Mucosa of rectum (tissue), 2 donors: ENCODE measurements at regions not wholly inside any gene's neighbourhood (a gene's known extent, or its start where the extent isn't known, plus 50 kb on each side); places are given as distances from the start of the nearest gene placed in this dataset.

Experiments used
- H3K27ac ChIP-seq, 2 donors: one replicate each; pipeline ENCODE4 v1.7.0; 2013; ENCODE audit warnings: inconsistent platforms in 2 of 2, low read depth in 2 of 2, low read length in 2 of 2
- H3K27me3 ChIP-seq, 2 donors: one replicate each; pipeline ENCODE4 v1.7.0; 2013; ENCODE audit warnings: low read length in 2 of 2; ENCODE audit not compliant: control insufficient read depth in 2 of 2, insufficient read depth in 2 of 2
- H3K36me3 ChIP-seq, 2 donors: one replicate each; pipeline ENCODE4 v1.7.0; 2013; ENCODE audit warnings: low read length in 2 of 2; ENCODE audit not compliant: control insufficient read depth in 2 of 2, insufficient read depth in 2 of 2
- H3K4me1 ChIP-seq, 2 donors: one replicate each; pipeline ENCODE4 v1.7.0; 2013; ENCODE audit warnings: low read length in 2 of 2, mild to moderate bottlenecking in 1 of 2; ENCODE audit not compliant: control insufficient read depth in 2 of 2, insufficient read depth in 2 of 2
- H3K4me3 ChIP-seq, 2 donors: one replicate each; pipeline ENCODE4 v1.7.0; 2013; ENCODE audit warnings: low read length in 2 of 2
- H3K9ac ChIP-seq, 2 donors: one replicate each; pipeline ENCODE4 v1.7.0; 2013; ENCODE audit warnings: low read length in 2 of 2, low read depth in 1 of 2, mild to moderate bottlenecking in 1 of 2
- H3K9me3 ChIP-seq, 2 donors: one replicate each; pipeline ENCODE4 v1.7.0; 2013; ENCODE audit warnings: low read length in 2 of 2; ENCODE audit not compliant: control insufficient read depth in 2 of 2
- donor health status: healthy.
- donor health status: Normal muscosa, but diverticular disease.

- H3K9me3 ChIP-seq: no peaks in the 10 kb centered on the region
- H3K27me3 ChIP-seq: no peaks in the 10 kb centered on the region
Measured at GRCh38 chr2:12034382-12034781, 287.9 kb downstream of the LPIN1 start.

DNA sequence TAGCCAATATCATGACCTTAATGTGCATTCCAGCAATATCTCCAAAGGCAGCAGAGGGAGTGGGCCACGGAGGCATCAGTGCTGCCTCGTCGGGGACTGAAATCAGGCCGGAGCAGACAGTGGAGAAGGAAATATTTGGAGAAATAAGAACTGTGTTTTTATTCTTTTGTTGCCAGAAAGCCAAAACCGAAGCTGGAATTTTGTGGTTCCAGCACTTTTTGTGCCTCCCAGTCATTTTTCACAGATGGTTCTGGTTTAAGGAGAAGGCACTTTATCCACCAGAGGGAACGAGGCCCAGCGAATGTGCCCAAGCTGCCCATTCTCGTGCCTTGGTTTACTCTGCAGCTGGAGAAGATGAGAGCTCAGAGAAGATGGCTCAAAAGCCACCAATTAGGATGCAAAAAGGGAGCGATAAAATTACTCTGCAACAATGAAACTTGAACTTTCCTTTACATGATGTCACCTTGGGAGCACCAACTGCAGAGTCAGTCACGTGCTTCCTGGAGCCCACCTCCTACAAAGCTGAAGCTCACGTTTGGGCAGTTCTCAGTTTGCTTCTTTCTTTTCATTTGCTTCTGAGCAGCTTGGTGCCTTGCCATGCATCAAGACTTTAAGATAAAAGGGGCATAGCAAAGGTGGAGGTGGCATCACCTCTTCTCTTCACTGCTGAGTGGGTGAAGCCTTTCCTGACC, 288.7 kb downstream of the LPIN1 start:
- Histone ChIP-seq H3K27ac (no peak overlapping the region), H3K9ac (no peak overlapping the region), H3K9me3 (no peaks in the 10 kb centered on the region), H3K27me3 (no peaks in the 10 kb centered on the region), H3K4me1 (no peaks in the 10 kb centered on the region), H3K36me3 (no peaks in the 10 kb centered on the region), H3K4me3 (no peak overlapping the region)

More at GRCh38 chr2:12034382-12034781, 287.9 kb downstream of the LPIN1 start:
- Histone ChIP-seq H3K27ac (no peak overlapping the region), H3K36me3 (no peaks in the 10 kb centered on the region), H3K4me3 (no peak overlapping the region), H3K4me1 (no peaks in the 10 kb centered on the region), H3K9ac (no peak overlapping the region)

GRCh38 chr2:12035956-12036639, 289.7 kb downstream of the LPIN1 start:
- H3K36me3 ChIP-seq: no peaks in the 10 kb centered on the region
- H3K27ac ChIP-seq: no peak overlapping the region
- no peaks in the 10 kb centered on the region for H3K9me3 ChIP-seq
- no peaks in the 10 kb centered on the region for H3K4me1 ChIP-seq
- no peaks in the 10 kb centered on the region for H3K27me3 ChIP-seq
- no peak overlapping the region for H3K9ac ChIP-seq
- H3K4me3 ChIP-seq: no peak overlapping the region

GRCh38 chr2:12036640-12036983, 290.2 kb downstream of the LPIN1 start:
- H3K9ac ChIP-seq: no peak overlapping the region
- no peaks in the 10 kb centered on the region for H3K4me1 ChIP-seq
- no peaks in the 10 kb centered on the region for H3K9me3 ChIP-seq
- H3K27me3 ChIP-seq: no peaks in the 10 kb centered on the region
- no peak overlapping the region for H3K4me3 ChIP-seq
- no peak overlapping the region for H3K27ac ChIP-seq
- H3K36me3 ChIP-seq: no peaks in the 10 kb centered on the region

- Histone ChIP-seq H3K9ac (no peak overlapping the region), H3K27me3 (no peaks in the 10 kb centered on the region), H3K4me1 (no peaks in the 10 kb centered on the region), H3K9me3 (no peaks in the 10 kb centered on the region), H3K27ac (no peak overlapping the region), H3K36me3 (no peaks in the 10 kb centered on the region), H3K4me3 (no peak overlapping the region)
Measured at GRCh38 chr2:12037301-12037700, 290.9 kb downstream of the LPIN1 start.

DNA sequence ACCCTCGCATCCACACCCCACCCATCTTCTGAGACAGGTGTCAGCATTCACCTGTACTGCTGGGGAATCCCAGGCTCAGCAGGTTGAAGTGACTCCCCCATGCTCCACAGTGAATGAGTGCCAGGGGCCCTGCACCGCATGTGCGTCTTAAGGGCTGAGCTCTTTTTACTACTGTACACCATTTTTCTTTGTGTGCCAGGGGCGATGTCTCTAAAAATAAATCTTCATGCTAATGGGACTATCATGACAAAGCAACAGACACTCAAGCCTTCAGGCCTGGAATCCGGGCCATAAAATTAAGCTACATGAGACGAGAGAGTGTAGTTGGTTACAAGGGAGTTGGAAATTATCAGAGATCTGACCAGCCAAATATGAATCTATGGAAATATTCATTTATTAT, 294.8 kb downstream of the LPIN1 start:
- H3K9me3 ChIP-seq: no peaks in the 10 kb centered on the region
- H3K4me1 ChIP-seq: peaks cover 0 to 2% of the 10 kb centered on the region in 2 donors
- no peaks in the 10 kb centered on the region for H3K27me3 ChIP-seq
- H3K9ac ChIP-seq: no peak overlapping the region
- no peak overlapping the region for H3K4me3 ChIP-seq
- H3K27ac ChIP-seq: no peak overlapping the region
- H3K36me3 ChIP-seq: no peaks in the 10 kb centered on the region

- H3K36me3 ChIP-seq: no peaks in the 10 kb centered on the region
- H3K27ac ChIP-seq: no peak overlapping the region
- H3K9me3 ChIP-seq: no peaks in the 10 kb centered on the region
- peaks cover 0 to 5% of the 10 kb centered on the region in 2 donors for H3K4me1 ChIP-seq
- no peak overlapping the region for H3K4me3 ChIP-seq
- no peak overlapping the region for H3K9ac ChIP-seq
- H3K27me3 ChIP-seq: no peaks in the 10 kb centered on the region
Measured at GRCh38 chr2:12043131-12043530, 296.7 kb downstream of the LPIN1 start.

DNA sequence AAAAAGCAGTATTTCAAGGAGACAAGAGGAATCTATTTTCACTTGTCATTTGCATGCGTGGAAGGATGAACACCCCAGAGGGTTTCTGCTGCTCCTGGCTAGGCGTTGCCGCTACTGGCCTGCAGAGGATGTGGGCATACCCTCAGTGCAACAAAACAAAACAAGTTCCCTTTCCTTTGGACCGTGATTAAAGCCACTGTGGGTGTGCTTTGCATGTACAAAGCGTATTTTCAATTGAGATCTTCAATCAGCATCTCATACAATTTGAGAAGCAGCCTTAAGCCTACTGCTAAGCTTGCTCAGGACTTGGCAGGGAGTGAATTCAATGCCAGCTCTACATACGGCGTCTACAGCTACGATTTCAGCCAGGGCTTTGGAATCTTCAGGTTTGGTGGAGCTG, 298.4 kb downstream of the LPIN1 start:
- H3K4me1 ChIP-seq: peaks cover 0 to 5% of the 10 kb centered on the region in 2 donors
- H3K9me3 ChIP-seq: no peaks in the 10 kb centered on the region
- H3K27me3 ChIP-seq: no peaks in the 10 kb centered on the region
- H3K4me3 ChIP-seq: no peak overlapping the region
- H3K27ac ChIP-seq: no peak overlapping the region
- H3K9ac ChIP-seq: no peak overlapping the region
- no peaks in the 10 kb centered on the region for H3K36me3 ChIP-seq

GRCh38 chr2:12045864-12046291, 299.4 kb downstream of the LPIN1 start:
- H3K36me3 ChIP-seq: no peaks in the 10 kb centered on the region
- H3K4me3 ChIP-seq: no peak overlapping the region
- H3K9ac ChIP-seq: no peak overlapping the region
- no peak overlapping the region for H3K27ac ChIP-seq
- no peaks in the 10 kb centered on the region for H3K9me3 ChIP-seq
- H3K27me3 ChIP-seq: no peaks in the 10 kb centered on the region
- peaks cover 0 to 5% of the 10 kb centered on the region in 2 donors for H3K4me1 ChIP-seq

DNA sequence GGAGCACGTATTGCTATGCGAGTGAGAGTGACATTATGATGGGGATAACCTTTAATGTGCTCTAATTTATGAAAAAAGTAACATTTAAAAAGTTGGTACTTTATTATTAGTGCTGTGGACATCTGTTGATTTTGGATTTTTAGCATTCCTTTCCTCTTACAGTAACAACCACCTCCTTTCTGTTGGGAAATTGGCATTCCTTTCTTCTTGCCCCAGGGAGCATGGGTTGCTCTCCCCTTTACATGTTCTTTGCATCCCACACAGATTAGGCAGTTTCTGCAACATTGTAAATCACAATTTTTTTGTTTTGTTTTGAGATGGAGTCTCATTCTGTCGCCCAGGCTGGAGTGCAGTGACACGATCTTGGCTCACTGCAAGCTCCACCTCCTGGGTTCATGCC, 300.2 kb downstream of the LPIN1 start:
- H3K27me3 ChIP-seq: no peaks in the 10 kb centered on the region
- H3K4me3 ChIP-seq: no peak overlapping the region
- H3K36me3 ChIP-seq: no peaks in the 10 kb centered on the region
- no peaks in the 10 kb centered on the region for H3K9me3 ChIP-seq
- peaks cover 0 to 5% of the 10 kb centered on the region in 2 donors for H3K4me1 ChIP-seq
- H3K27ac ChIP-seq: no peak overlapping the region
- no peak overlapping the region for H3K9ac ChIP-seq
